ENCODE measurements at regions not wholly inside any gene's neighbourhood (a gene's known extent, or its start where the extent isn't known, plus 50 kb on each side); places are given as distances from the start of the nearest gene placed in this dataset.

DNA sequence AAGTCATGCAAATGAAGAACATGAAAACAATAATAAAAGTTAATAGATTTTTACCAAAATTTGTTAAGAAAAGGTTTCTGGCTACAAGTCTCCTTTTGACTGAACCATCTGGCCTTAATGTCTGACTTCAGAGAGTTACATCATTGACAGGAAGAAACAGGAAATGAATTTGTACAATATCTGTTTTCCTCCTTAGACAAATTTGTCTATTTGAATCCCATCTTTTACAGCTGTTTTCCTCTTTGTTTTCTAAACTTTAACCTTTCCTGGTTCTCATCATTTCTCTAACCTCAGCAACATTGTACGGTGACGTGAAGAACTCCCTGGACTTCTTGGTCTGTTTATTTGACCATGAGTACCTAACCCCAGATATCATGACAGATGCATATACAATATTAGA lies 567.5 kb upstream of the RIOK2 start:
- TF ChIP-seq TEAD4 (CRISPR knock-in tag; IDR thresholded peaks at IDR 0.05), result no peak
- TF ChIP-seq, protein P1, sequence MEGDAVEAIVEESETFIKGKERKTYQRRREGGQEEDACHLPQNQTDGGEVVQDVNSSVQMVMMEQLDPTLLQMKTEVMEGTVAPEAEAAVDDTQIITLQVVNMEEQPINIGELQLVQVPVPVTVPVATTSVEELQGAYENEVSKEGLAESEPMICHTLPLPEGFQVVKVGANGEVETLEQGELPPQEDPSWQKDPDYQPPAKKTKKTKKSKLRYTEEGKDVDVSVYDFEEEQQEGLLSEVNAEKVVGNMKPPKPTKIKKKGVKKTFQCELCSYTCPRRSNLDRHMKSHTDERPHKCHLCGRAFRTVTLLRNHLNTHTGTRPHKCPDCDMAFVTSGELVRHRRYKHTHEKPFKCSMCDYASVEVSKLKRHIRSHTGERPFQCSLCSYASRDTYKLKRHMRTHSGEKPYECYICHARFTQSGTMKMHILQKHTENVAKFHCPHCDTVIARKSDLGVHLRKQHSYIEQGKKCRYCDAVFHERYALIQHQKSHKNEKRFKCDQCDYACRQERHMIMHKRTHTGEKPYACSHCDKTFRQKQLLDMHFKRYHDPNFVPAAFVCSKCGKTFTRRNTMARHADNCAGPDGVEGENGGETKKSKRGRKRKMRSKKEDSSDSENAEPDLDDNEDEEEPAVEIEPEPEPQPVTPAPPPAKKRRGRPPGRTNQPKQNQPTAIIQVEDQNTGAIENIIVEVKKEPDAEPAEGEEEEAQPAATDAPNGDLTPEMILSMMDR (IDR thresholded peaks at IDR 0.05), result no peak
- no peak for TF ChIP-seq FOXP1 (CRISPR knock-in tag; IDR thresholded peaks at IDR 0.05; ENCODE audit: borderline replicate concordance)
- TF ChIP-seq CBFB (CRISPR knock-in tag; IDR thresholded peaks at IDR 0.05; ENCODE audit: low read depth), result no peak
- TF ChIP-seq, protein P2, sequence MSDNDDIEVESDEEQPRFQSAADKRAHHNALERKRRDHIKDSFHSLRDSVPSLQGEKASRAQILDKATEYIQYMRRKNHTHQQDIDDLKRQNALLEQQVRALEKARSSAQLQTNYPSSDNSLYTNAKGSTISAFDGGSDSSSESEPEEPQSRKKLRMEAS (CRISPR knock-in tag; IDR thresholded peaks at IDR 0.05), result no peak
- TF ChIP-seq, protein P3, sequence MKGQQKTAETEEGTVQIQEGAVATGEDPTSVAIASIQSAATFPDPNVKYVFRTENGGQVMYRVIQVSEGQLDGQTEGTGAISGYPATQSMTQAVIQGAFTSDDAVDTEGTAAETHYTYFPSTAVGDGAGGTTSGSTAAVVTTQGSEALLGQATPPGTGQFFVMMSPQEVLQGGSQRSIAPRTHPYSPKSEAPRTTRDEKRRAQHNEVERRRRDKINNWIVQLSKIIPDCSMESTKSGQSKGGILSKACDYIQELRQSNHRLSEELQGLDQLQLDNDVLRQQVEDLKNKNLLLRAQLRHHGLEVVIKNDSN (CRISPR knock-in tag; IDR thresholded peaks at IDR 0.05), result no peak
- TF ChIP-seq SMAD3 (CRISPR knock-in tag; IDR thresholded peaks at IDR 0.05; ENCODE audit: borderline replicate concordance), result no peak

Data from WTC11 (cell line).